NCI-H1436 (cell line): ENCODE measurements at regions not wholly inside any gene's neighbourhood (a gene's known extent, or its start where the extent isn't known, plus 50 kb on each side); places are given as distances from the start of the nearest gene placed in this dataset.

Experiments
- DNase-seq: peaks from one replicate; lab custom pipeline; 2025; lab: John Stamatoyannopoulos, UW

- DNase-seq: peak; percentile 37
Observed at GRCh38 chr13:31896427-31896826, 135.1 kb upstream of the FRY start.

GRCh38 chr13:31898378-31899071, 133.0 kb upstream of the FRY start:
- no peak for DNase-seq

- DNase-seq: no peak
Observed at GRCh38 chr13:31901985-31902384, 129.6 kb upstream of the FRY start.

- no peak for DNase-seq
Observed at GRCh38 chr13:31903111-31903815, 128.3 kb upstream of the FRY start.

GRCh38 chr13:31904941-31905824, 126.4 kb upstream of the FRY start:
- no peak for DNase-seq

- no peak for DNase-seq
Observed at GRCh38 chr13:31905961-31906360, 125.6 kb upstream of the FRY start.

- no peak for DNase-seq
Observed at GRCh38 chr13:31908696-31909411, 122.7 kb upstream of the FRY start.

GRCh38 chr13:31909864-31910551, 121.6 kb upstream of the FRY start:
- DNase-seq: peak; percentile 23

- DNase-seq: no peak
Observed at GRCh38 chr13:31910633-31911032, 120.9 kb upstream of the FRY start.

GRCh38 chr13:31912647-31913401, 118.8 kb upstream of the FRY start:
- DNase-seq: no peak

GRCh38 chr13:31913459-31913858, 118.1 kb upstream of the FRY start:
- no peak for DNase-seq

- DNase-seq: no peak
Observed at GRCh38 chr13:31914843-31915242, 116.7 kb upstream of the FRY start.

- no peak for DNase-seq
Observed at GRCh38 chr13:31918707-31919106, 112.9 kb upstream of the FRY start.

GRCh38 chr13:31919241-31919640, 112.3 kb upstream of the FRY start:
- DNase-seq: no peak

GRCh38 chr13:31919971-31920726, 111.4 kb upstream of the FRY start:
- DNase-seq: no peak

- no peak for DNase-seq
Observed at GRCh38 chr13:31920727-31921100, 110.9 kb upstream of the FRY start.

GRCh38 chr13:31922724-31923123, 108.8 kb upstream of the FRY start:
- DNase-seq: no peak

- no peak for DNase-seq
Observed at GRCh38 chr13:31923134-31923763, 108.3 kb upstream of the FRY start.

GRCh38 chr13:31925079-31925478, 106.5 kb upstream of the FRY start:
- DNase-seq: no peak
